ENCODE measurements at regions not wholly inside any gene's neighbourhood (a gene's known extent, or its start where the extent isn't known, plus 50 kb on each side); places are given as distances from the start of the nearest gene placed in this dataset.

- H3K27me3 ChIP-seq (replicated peaks; ENCODE audit: control insufficient read depth, insufficient read depth, low read length), result no peaks in the 10 kb centered on the region
- no peak for DNase-seq (ENCODE audit: extremely low read depth, insufficient read length)
- no peak for TF ChIP-seq CTCF (IDR thresholded peaks at IDR 0.05; ENCODE audit: insufficient read depth, low read length, poor library complexity, severe bottlenecking)
- no peak overlapping the region for H3K4me3 ChIP-seq (replicated peaks; ENCODE audit: low read depth, low read length)
- no peaks in the 10 kb centered on the region for H3K36me3 ChIP-seq (ENCODE audit: control insufficient read depth, insufficient read depth, low read length)
Observed at GRCh38 chr15:97401195-97401594, 559.3 kb upstream of the ARRDC4 start.

- no peak overlapping the region for H3K4me3 ChIP-seq (replicated peaks; ENCODE audit: low read depth, low read length)
- no peak for DNase-seq (ENCODE audit: extremely low read depth, insufficient read length)
- no peaks in the 10 kb centered on the region for H3K36me3 ChIP-seq (ENCODE audit: control insufficient read depth, insufficient read depth, low read length)
- no peak for TF ChIP-seq CTCF (IDR thresholded peaks at IDR 0.05; ENCODE audit: insufficient read depth, low read length, poor library complexity, severe bottlenecking)
- H3K27me3 ChIP-seq (replicated peaks; ENCODE audit: control insufficient read depth, insufficient read depth, low read length), result no peaks in the 10 kb centered on the region
Observed at GRCh38 chr15:97401970-97402369, 558.5 kb upstream of the ARRDC4 start.

GRCh38 chr15:97406841-97407240, 553.7 kb upstream of the ARRDC4 start:
- DNase-seq (ENCODE audit: extremely low read depth, insufficient read length), result no peak
- H3K27me3 ChIP-seq (replicated peaks; ENCODE audit: control insufficient read depth, insufficient read depth, low read length), result no peaks in the 10 kb centered on the region
- no peak overlapping the region for H3K4me3 ChIP-seq (replicated peaks; ENCODE audit: low read depth, low read length)
- TF ChIP-seq CTCF (IDR thresholded peaks at IDR 0.05; ENCODE audit: insufficient read depth, low read length, poor library complexity, severe bottlenecking), result no peak
- no peaks in the 10 kb centered on the region for H3K36me3 ChIP-seq (ENCODE audit: control insufficient read depth, insufficient read depth, low read length)

GRCh38 chr15:97410897-97411575, 549.5 kb upstream of the ARRDC4 start:
- no peak for TF ChIP-seq CTCF (IDR thresholded peaks at IDR 0.05; ENCODE audit: insufficient read depth, low read length, poor library complexity, severe bottlenecking)
- DNase-seq (ENCODE audit: extremely low read depth, insufficient read length), result no peak
- H3K36me3 ChIP-seq (ENCODE audit: control insufficient read depth, insufficient read depth, low read length), result no peaks in the 10 kb centered on the region

GRCh38 chr15:97420130-97420529, 540.4 kb upstream of the ARRDC4 start:
- Histone ChIP-seq H3K4me3 (replicated peaks; ENCODE audit: low read depth, low read length) (no peak overlapping the region), H3K36me3 (ENCODE audit: control insufficient read depth, insufficient read depth, low read length) (no peaks in the 10 kb centered on the region), H3K27me3 (replicated peaks; ENCODE audit: control insufficient read depth, insufficient read depth, low read length) (no peaks in the 10 kb centered on the region)
- TF ChIP-seq CTCF (IDR thresholded peaks at IDR 0.05; ENCODE audit: insufficient read depth, low read length, poor library complexity, severe bottlenecking), result no peak
- DNase-seq (ENCODE audit: extremely low read depth, insufficient read length), result no peak

More at GRCh38 chr15:97410897-97411575, 549.5 kb upstream of the ARRDC4 start:
- H3K27me3 ChIP-seq (replicated peaks; ENCODE audit: control insufficient read depth, insufficient read depth, low read length), result no peaks in the 10 kb centered on the region
- H3K4me3 ChIP-seq (replicated peaks; ENCODE audit: low read depth, low read length), result no peak overlapping the region

- no peak for TF ChIP-seq CTCF (IDR thresholded peaks at IDR 0.05; ENCODE audit: insufficient read depth, low read length, poor library complexity, severe bottlenecking)
- Histone ChIP-seq H3K4me3 (replicated peaks; ENCODE audit: low read depth, low read length) (no peak overlapping the region), H3K36me3 (ENCODE audit: control insufficient read depth, insufficient read depth, low read length) (no peaks in the 10 kb centered on the region), H3K27me3 (replicated peaks; ENCODE audit: control insufficient read depth, insufficient read depth, low read length) (no peaks in the 10 kb centered on the region)
- no peak for DNase-seq (ENCODE audit: extremely low read depth, insufficient read length)
Observed at GRCh38 chr15:97425596-97425995, 534.9 kb upstream of the ARRDC4 start.

All from GM06990 (cell line).